ENCODE measurements at regions not wholly inside any gene's neighbourhood (a gene's known extent, or its start where the extent isn't known, plus 50 kb on each side); places are given as distances from the start of the nearest gene placed in this dataset.

DNA sequence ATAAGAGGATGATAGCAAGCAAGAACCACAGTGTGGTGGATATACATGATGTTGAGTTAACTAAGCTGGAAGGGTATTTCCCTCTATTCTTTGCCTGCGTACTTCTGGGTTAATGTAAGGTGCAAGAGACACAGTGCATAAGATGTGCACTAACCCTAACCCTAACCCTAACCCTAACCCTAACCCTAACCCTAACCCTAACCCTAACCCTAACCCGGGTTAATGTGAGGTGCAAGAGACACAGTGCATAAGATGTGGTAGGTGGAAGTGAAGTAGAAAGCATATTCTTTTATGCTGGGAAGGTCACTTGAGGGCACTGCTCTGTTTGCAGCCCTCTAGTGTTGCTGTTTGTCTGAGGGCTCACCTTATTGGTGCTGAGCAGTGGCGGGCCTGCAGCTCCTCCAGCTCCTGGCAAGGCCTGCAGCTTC, 181.5 kb upstream of the ITGA4 start:
- TF ChIP-seq EZH2 (IDR thresholded peaks at IDR 0.05; ENCODE audit: insufficient read depth, poor library complexity, severe bottlenecking): no peak
- TF ChIP-seq EZH2phosphoT487 (IDR thresholded peaks at IDR 0.05; ENCODE audit: insufficient read depth, low read depth): no peak

Data from GM23248 (cell line).